ENCODE measurements at regions not wholly inside any gene's neighbourhood (a gene's known extent, or its start where the extent isn't known, plus 50 kb on each side); places are given as distances from the start of the nearest gene placed in this dataset.

GRCh38 chr4:71247706-71248105 lies 91.1 kb upstream of the SLC4A4 start:
- no peak for TF ChIP-seq POLR2A (IDR thresholded peaks at IDR 0.05)
- TF ChIP-seq CTCF (IDR thresholded peaks at IDR 0.05) = no peak
